ENCODE measurements at regions not wholly inside any gene's neighbourhood (a gene's known extent, or its start where the extent isn't known, plus 50 kb on each side); places are given as distances from the start of the nearest gene placed in this dataset.

DNA sequence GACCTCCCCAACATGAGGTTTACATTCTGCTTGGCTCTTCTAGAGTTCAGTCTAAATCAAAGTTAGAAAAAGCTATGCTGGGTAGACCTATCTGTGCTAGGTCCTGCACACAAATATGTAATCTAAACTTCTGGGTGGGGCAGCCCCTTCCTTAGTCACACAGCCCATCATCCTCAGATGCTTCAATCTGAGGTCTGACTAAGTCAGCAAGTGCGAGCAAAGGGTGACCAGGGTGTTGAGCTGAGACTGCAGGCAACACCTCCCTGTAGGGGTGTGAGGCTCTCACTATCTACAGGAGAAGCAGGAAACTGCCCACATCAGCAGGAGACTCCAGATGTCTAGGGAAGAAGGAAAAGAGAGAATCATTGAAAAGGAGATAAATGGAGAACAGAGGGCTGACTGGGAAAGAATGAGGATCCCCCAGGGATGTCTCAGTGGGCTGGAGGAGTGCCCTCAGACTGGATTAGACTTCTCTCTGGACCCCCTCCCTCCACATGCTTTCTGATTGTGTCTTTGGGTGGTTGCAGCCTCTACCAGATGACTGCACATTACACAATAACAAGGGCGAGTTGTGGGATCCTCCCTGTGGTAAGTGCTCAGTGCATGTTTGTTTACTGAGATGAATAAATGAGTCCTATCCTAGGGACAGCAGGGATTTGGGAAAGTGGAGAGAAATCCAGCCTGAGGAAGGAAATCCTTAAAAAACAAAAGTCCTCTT is 266.2 kb upstream of the PLET1 start:
- Histone ChIP-seq H3K36me3 (no peaks in the 10 kb centered on the region), H3K27ac (no peak overlapping the region), H3K9me3 (no peaks in the 10 kb centered on the region), H3K4me3 (no peak overlapping the region), H3K4me1 (no peaks in the 10 kb centered on the region), H3K27me3 (no peaks in the 10 kb centered on the region)
- no peak for DNase-seq (ENCODE audit: low spot score in 2 of 2)
- intact Hi-C loops (cut with DNase I; ENCODE audit: low total_unique reads) = no loop called here
- no peak for TF ChIP-seq POLR2AphosphoS5 (IDR thresholded peaks at IDR 0.05)
- TF ChIP-seq, protein P1, sequence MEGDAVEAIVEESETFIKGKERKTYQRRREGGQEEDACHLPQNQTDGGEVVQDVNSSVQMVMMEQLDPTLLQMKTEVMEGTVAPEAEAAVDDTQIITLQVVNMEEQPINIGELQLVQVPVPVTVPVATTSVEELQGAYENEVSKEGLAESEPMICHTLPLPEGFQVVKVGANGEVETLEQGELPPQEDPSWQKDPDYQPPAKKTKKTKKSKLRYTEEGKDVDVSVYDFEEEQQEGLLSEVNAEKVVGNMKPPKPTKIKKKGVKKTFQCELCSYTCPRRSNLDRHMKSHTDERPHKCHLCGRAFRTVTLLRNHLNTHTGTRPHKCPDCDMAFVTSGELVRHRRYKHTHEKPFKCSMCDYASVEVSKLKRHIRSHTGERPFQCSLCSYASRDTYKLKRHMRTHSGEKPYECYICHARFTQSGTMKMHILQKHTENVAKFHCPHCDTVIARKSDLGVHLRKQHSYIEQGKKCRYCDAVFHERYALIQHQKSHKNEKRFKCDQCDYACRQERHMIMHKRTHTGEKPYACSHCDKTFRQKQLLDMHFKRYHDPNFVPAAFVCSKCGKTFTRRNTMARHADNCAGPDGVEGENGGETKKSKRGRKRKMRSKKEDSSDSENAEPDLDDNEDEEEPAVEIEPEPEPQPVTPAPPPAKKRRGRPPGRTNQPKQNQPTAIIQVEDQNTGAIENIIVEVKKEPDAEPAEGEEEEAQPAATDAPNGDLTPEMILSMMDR (IDR thresholded peaks at IDR 0.05) = no peak
- no peak for TF ChIP-seq POLR2A (IDR thresholded peaks at IDR 0.05)

DNA sequence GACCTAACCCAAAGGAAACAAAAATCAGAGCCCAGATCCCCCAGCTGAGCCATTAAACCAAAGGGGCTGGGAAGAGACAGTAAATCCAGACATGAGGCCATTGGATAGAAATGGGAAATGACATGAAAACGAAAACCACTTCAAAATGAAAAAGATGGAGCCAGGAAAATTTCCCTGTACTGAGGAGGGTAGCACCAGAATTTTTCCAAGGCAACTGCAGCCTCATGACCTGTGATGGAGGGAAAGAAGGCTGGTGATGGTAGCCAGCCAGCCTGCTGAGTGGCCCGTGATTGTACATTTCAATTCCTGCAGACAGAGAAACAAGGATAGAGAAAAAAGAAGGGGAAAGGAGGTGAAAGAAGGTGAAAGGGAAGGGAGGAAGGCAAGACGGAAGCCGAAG is 268.4 kb upstream of the PLET1 start:
- intact Hi-C loops (cut with DNase I; ENCODE audit: low total_unique reads) = no loop called here
- DNase-seq (ENCODE audit: low spot score in 2 of 2) = no peak
- H3K27ac ChIP-seq = no peak overlapping the region
- no peaks in the 10 kb centered on the region for H3K9me3 ChIP-seq
- H3K4me1 ChIP-seq = no peaks in the 10 kb centered on the region
- peaks cover 0 to 3% of the 10 kb centered on the region in 2 donors for H3K27me3 ChIP-seq
- no peak overlapping the region for H3K4me3 ChIP-seq
- H3K36me3 ChIP-seq = no peaks in the 10 kb centered on the region
- TF ChIP-seq POLR2AphosphoS5 (IDR thresholded peaks at IDR 0.05) = no peak
- TF ChIP-seq, protein P1 (IDR thresholded peaks at IDR 0.05) = no peak

GRCh38 chr11:112532506-112532905 is 271.8 kb upstream of the PLET1 start:
- Histone ChIP-seq H3K4me3 (no peak overlapping the region), H3K36me3 (no peaks in the 10 kb centered on the region), H3K27me3 (peaks cover 0 to 3% of the 10 kb centered on the region in 2 donors), H3K9me3 (no peaks in the 10 kb centered on the region), H3K27ac (no peak overlapping the region), H3K4me1 (no peaks in the 10 kb centered on the region)
- intact Hi-C loops (cut with DNase I; ENCODE audit: low total_unique reads) = no loop called here
- no peak for DNase-seq (ENCODE audit: low spot score in 2 of 2)
- TF ChIP-seq, protein P1 (IDR thresholded peaks at IDR 0.05) = no peak
- TF ChIP-seq POLR2A (IDR thresholded peaks at IDR 0.05) = no peak
- TF ChIP-seq POLR2AphosphoS5 (IDR thresholded peaks at IDR 0.05) = no peak

DNA sequence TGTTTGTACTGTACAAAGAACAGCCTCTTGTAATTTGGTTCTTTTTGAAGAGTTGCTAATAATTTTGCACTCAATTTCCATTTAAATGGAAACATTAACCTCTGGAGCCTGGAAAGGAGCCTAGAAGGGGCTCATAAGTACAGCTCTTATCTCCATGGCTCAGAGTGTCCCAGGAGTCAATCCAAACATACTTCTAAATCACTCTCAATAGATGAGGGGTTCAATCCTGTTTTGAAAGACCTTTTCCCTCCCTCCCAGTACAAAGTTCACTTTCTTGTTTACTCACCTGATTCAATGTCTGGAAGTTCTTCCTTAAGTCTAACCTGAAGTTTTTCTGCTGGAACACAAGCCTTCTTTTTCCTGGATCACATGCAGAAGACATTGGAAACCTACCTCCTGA is 273.0 kb upstream of the PLET1 start:
- DNase-seq (ENCODE audit: low spot score in 2 of 2) = no peak
- H3K4me1 ChIP-seq = no peaks in the 10 kb centered on the region
- no peak overlapping the region for H3K4me3 ChIP-seq
- H3K36me3 ChIP-seq = no peaks in the 10 kb centered on the region
- H3K27me3 ChIP-seq = peaks cover 0 to 3% of the 10 kb centered on the region in 2 donors
- H3K9me3 ChIP-seq = no peaks in the 10 kb centered on the region
- H3K27ac ChIP-seq = no peak overlapping the region
- TF ChIP-seq POLR2A (IDR thresholded peaks at IDR 0.05) = no peak
- TF ChIP-seq, protein P1 (IDR thresholded peaks at IDR 0.05) = no peak
- TF ChIP-seq POLR2AphosphoS5 (IDR thresholded peaks at IDR 0.05) = no peak
- intact Hi-C loops (cut with DNase I; ENCODE audit: low total_unique reads) = no loop called here

DNA sequence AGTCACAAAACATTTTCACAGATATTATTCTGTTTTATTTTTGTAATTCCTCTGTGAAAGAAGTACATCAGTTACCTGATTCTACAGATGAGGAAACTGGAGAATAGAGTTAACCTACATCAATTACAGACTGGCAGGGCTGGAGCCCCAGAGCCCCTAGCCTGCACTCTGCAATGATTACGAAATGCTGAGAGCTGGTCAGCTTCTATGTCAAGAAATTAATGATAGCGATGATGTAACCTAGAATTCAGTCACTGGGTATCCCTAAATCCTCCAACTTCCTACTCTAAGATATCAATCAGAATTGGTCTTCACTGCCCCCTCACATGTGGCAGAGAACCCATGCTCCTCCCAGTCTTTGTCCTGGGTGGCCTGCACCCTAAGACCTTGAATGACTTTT is 273.5 kb upstream of the PLET1 start:
- intact Hi-C loops (cut with DNase I; ENCODE audit: low total_unique reads) = no loop called here
- no peaks in the 10 kb centered on the region for H3K4me1 ChIP-seq

More for the DNA sequence above, 273.5 kb upstream of the PLET1 start:
- H3K4me3 ChIP-seq = no peak overlapping the region
- H3K36me3 ChIP-seq = no peaks in the 10 kb centered on the region
- TF ChIP-seq, protein P1 (IDR thresholded peaks at IDR 0.05) = no peak
- TF ChIP-seq POLR2AphosphoS5 (IDR thresholded peaks at IDR 0.05) (no peak), POLR2A (IDR thresholded peaks at IDR 0.05) (no peak)
- DNase-seq (ENCODE audit: low spot score in 2 of 2) = no peak
- H3K27ac ChIP-seq = no peak overlapping the region
- no peaks in the 10 kb centered on the region for H3K9me3 ChIP-seq
- H3K27me3 ChIP-seq = peaks cover 0 to 3% of the 10 kb centered on the region in 2 donors

Data from breast epithelium (tissue), 4 donors.